Panc1 (cell line): ENCODE measurements at regions not wholly inside any gene's neighbourhood (a gene's known extent, or its start where the extent isn't known, plus 50 kb on each side); places are given as distances from the start of the nearest gene placed in this dataset.

ENCODE experiments used
- SIN3A ChIP-seq: IDR thresholded peaks from 2 replicates; pipeline ENCODE4 v1.6.1; 2012; ENCODE audit warnings: low read depth, mild to moderate bottlenecking, low read length, moderate library complexity, borderline replicate concordance; ENCODE audit not compliant: insufficient read depth
- TF ChIP-seq, protein P1 (sequence below): fragments of 450-650 bp; IDR thresholded peaks from 2 replicates; pipeline ENCODE4 v1.5.1; 2017; ENCODE audit warnings: mild to moderate bottlenecking

DNA sequence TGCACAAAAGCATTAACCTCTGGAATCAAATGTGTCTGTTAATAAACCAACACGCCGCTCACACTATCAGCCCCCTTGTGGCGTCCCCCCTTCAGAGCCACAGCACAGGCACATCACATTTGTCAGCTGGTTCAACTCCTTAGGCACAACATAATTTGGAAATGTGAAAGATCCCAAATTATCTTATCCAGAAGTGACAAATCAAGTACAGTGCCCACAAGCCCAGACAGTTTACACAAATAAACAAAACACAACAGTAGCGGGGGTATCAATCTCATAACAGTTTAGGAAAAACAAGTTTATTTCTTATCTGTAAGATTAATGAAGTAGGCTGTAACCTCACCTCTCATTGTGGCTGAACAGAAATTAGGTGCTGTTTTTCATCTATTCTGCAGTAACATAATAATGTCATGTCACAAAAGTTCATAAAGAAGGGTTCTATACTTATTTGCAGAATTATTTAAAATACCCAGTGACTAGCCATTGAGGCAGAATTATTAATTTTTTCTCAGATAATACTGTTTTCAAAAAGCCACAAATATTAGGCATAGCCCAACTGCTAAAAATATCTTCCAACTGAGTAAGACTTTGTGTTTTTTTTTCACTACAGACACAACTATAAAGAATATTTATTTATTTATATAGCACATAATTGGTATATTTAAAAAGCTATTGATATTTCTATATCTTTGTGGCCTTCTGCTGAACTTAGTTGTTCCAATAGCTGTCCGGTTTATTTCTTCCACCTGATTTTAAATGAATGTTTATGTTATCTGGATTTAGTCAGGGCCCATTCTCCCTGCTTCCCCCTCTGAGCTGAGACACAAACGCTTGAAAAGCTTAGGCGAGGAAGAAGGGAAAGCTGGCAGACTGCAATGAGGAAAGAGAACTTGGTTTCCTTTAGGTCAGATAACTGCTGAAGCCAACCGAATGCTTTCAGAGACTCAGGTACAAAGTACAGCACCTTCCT, 214.7 kb downstream of the QDPR start:
- TF ChIP-seq, protein P1, sequence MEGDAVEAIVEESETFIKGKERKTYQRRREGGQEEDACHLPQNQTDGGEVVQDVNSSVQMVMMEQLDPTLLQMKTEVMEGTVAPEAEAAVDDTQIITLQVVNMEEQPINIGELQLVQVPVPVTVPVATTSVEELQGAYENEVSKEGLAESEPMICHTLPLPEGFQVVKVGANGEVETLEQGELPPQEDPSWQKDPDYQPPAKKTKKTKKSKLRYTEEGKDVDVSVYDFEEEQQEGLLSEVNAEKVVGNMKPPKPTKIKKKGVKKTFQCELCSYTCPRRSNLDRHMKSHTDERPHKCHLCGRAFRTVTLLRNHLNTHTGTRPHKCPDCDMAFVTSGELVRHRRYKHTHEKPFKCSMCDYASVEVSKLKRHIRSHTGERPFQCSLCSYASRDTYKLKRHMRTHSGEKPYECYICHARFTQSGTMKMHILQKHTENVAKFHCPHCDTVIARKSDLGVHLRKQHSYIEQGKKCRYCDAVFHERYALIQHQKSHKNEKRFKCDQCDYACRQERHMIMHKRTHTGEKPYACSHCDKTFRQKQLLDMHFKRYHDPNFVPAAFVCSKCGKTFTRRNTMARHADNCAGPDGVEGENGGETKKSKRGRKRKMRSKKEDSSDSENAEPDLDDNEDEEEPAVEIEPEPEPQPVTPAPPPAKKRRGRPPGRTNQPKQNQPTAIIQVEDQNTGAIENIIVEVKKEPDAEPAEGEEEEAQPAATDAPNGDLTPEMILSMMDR = no peak
- TF ChIP-seq SIN3A = no peak
